ENCODE measurements at regions not wholly inside any gene's neighbourhood (a gene's known extent, or its start where the extent isn't known, plus 50 kb on each side); places are given as distances from the start of the nearest gene placed in this dataset.

DNA sequence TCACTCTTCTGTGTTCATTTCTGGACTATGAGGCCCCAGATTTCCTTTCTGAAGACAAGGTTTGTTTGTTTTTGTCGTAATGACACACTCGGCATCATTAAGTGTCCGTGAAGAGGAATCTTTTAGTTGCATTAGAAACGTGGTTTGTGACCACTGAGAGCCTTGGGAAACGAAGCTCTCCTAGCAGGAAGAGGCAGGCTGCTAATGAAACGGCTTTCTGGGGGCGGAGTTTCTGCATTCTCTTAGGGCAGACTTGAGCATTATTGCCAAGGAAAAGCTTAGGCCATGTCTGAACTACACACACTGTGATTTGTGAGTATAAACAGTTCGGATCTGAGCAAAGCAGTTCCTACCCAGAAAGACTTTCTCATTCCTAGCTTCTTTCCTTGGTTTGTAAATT is 64.0 kb downstream of the SOX3 start:
- TF ChIP-seq, protein P1, sequence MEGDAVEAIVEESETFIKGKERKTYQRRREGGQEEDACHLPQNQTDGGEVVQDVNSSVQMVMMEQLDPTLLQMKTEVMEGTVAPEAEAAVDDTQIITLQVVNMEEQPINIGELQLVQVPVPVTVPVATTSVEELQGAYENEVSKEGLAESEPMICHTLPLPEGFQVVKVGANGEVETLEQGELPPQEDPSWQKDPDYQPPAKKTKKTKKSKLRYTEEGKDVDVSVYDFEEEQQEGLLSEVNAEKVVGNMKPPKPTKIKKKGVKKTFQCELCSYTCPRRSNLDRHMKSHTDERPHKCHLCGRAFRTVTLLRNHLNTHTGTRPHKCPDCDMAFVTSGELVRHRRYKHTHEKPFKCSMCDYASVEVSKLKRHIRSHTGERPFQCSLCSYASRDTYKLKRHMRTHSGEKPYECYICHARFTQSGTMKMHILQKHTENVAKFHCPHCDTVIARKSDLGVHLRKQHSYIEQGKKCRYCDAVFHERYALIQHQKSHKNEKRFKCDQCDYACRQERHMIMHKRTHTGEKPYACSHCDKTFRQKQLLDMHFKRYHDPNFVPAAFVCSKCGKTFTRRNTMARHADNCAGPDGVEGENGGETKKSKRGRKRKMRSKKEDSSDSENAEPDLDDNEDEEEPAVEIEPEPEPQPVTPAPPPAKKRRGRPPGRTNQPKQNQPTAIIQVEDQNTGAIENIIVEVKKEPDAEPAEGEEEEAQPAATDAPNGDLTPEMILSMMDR (conservative IDR thresholded peaks at IDR 0.05; ENCODE audit: low read depth, low read length), result no peak
- no peak for TF ChIP-seq EZH2 (IDR thresholded peaks at IDR 0.05; ENCODE audit: borderline replicate concordance, low read depth, low read length, poor library complexity, severe bottlenecking)
